ENCODE measurements at regions not wholly inside any gene's neighbourhood (a gene's known extent, or its start where the extent isn't known, plus 50 kb on each side); places are given as distances from the start of the nearest gene placed in this dataset.

DNA sequence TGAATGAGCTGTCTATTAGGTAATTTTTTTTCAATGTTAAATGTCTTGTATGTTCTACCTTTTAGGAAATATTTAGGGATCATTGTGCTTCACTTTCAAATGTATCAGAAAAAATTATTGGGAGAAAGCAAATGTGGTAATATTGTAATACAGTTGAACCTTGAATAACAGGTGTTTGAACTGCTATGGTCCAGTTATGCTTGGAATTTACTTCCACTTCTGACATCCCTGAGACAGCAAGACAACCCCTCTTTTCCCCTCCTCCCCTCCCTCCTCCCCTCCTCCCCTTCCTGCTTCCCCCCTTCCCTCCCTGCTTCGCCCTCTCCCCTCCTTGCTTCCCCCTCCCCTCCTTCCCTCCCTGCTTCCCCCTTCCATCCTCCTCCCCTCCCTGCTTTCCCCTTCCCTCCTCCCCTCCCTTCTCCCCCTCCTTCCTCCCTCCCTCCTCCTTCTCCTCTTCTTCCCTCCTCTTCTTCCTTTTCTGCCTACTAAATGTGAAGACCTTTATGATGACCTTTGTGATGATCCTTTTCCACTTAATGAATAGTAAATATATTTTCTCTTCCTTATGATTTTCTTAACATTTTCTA, 146.6 kb downstream of the FGF1 start:
- no peak for TF ChIP-seq ZBTB7A (IDR thresholded peaks at IDR 0.05; ENCODE audit: low read depth)
- TF ChIP-seq, protein P1, sequence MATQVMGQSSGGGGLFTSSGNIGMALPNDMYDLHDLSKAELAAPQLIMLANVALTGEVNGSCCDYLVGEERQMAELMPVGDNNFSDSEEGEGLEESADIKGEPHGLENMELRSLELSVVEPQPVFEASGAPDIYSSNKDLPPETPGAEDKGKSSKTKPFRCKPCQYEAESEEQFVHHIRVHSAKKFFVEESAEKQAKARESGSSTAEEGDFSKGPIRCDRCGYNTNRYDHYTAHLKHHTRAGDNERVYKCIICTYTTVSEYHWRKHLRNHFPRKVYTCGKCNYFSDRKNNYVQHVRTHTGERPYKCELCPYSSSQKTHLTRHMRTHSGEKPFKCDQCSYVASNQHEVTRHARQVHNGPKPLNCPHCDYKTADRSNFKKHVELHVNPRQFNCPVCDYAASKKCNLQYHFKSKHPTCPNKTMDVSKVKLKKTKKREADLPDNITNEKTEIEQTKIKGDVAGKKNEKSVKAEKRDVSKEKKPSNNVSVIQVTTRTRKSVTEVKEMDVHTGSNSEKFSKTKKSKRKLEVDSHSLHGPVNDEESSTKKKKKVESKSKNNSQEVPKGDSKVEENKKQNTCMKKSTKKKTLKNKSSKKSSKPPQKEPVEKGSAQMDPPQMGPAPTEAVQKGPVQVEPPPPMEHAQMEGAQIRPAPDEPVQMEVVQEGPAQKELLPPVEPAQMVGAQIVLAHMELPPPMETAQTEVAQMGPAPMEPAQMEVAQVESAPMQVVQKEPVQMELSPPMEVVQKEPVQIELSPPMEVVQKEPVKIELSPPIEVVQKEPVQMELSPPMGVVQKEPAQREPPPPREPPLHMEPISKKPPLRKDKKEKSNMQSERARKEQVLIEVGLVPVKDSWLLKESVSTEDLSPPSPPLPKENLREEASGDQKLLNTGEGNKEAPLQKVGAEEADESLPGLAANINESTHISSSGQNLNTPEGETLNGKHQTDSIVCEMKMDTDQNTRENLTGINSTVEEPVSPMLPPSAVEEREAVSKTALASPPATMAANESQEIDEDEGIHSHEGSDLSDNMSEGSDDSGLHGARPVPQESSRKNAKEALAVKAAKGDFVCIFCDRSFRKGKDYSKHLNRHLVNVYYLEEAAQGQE (IDR thresholded peaks at IDR 0.05; ENCODE audit: low read depth): no peak
- no peak for TF ChIP-seq EP300 (IDR thresholded peaks at IDR 0.05; ENCODE audit: borderline replicate concordance)
- TF ChIP-seq, protein P2, sequence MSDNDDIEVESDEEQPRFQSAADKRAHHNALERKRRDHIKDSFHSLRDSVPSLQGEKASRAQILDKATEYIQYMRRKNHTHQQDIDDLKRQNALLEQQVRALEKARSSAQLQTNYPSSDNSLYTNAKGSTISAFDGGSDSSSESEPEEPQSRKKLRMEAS (IDR thresholded peaks at IDR 0.05): no peak
- no peak for TF ChIP-seq TCF12 (IDR thresholded peaks at IDR 0.05; ENCODE audit: low read depth)
- no peak for TF ChIP-seq RAD21 (IDR thresholded peaks at IDR 0.05; ENCODE audit: low read depth)
- no peak for TF ChIP-seq NFIC (IDR thresholded peaks at IDR 0.05)
